ENCODE measurements at regions not wholly inside any gene's neighbourhood (a gene's known extent, or its start where the extent isn't known, plus 50 kb on each side); places are given as distances from the start of the nearest gene placed in this dataset.

- no peak for TF ChIP-seq GATA2 (IDR thresholded peaks at IDR 0.05; ENCODE audit: low read depth, low read length)
These were observed 65.1 kb upstream of the TMEM17 start for GRCh38 chr2:62570861-62571698.

- TF ChIP-seq GATA3 (IDR thresholded peaks at IDR 0.05; ENCODE audit: low read depth, low read length) = no peak
- TF ChIP-seq GATA2 (IDR thresholded peaks at IDR 0.05; ENCODE audit: low read depth, low read length) = no peak
These were observed 64.2 kb upstream of the TMEM17 start for GRCh38 chr2:62569907-62570841.

- TF ChIP-seq GATA2 (IDR thresholded peaks at IDR 0.05; ENCODE audit: low read depth, low read length) (no peak), GATA3 (IDR thresholded peaks at IDR 0.05; ENCODE audit: low read depth, low read length) (no peak)
These were observed 63.2 kb upstream of the TMEM17 start for GRCh38 chr2:62568983-62569837.

GRCh38 chr2:62568074-62568473 lies 62.1 kb upstream of the TMEM17 start:
- TF ChIP-seq GATA3 (IDR thresholded peaks at IDR 0.05; ENCODE audit: low read depth, low read length) = no peak
- TF ChIP-seq GATA2 (IDR thresholded peaks at IDR 0.05; ENCODE audit: low read depth, low read length) = no peak

- TF ChIP-seq GATA2 (IDR thresholded peaks at IDR 0.05; ENCODE audit: low read depth, low read length) (no peak), GATA3 (IDR thresholded peaks at IDR 0.05; ENCODE audit: low read depth, low read length) (no peak)
These were observed 61.7 kb upstream of the TMEM17 start for GRCh38 chr2:62567669-62568068.

- TF ChIP-seq GATA3 (IDR thresholded peaks at IDR 0.05; ENCODE audit: low read depth, low read length) = no peak
- TF ChIP-seq GATA2 (IDR thresholded peaks at IDR 0.05; ENCODE audit: low read depth, low read length) = no peak
These were observed 60.9 kb upstream of the TMEM17 start for GRCh38 chr2:62566847-62567246.

GRCh38 chr2:62565309-62565908 lies 59.4 kb upstream of the TMEM17 start:
- TF ChIP-seq GATA3 (IDR thresholded peaks at IDR 0.05; ENCODE audit: low read depth, low read length) (no peak), GATA2 (IDR thresholded peaks at IDR 0.05; ENCODE audit: low read depth, low read length) (no peak)

GRCh38 chr2:62564380-62565137 lies 58.6 kb upstream of the TMEM17 start:
- no peak for TF ChIP-seq GATA2 (IDR thresholded peaks at IDR 0.05; ENCODE audit: low read depth, low read length)
- TF ChIP-seq GATA3 (IDR thresholded peaks at IDR 0.05; ENCODE audit: low read depth, low read length) = no peak

GRCh38 chr2:62561586-62561985 lies 55.6 kb upstream of the TMEM17 start:
- TF ChIP-seq GATA2 (IDR thresholded peaks at IDR 0.05; ENCODE audit: low read depth, low read length) (no peak), GATA3 (IDR thresholded peaks at IDR 0.05; ENCODE audit: low read depth, low read length) (no peak)

GRCh38 chr2:62559582-62559981 lies 53.6 kb upstream of the TMEM17 start:
- no peak for TF ChIP-seq GATA3 (IDR thresholded peaks at IDR 0.05; ENCODE audit: low read depth, low read length)
- TF ChIP-seq GATA2 (IDR thresholded peaks at IDR 0.05; ENCODE audit: low read depth, low read length) = no peak

- no peak for TF ChIP-seq GATA3 (IDR thresholded peaks at IDR 0.05; ENCODE audit: low read depth, low read length)
- no peak for TF ChIP-seq GATA2 (IDR thresholded peaks at IDR 0.05; ENCODE audit: low read depth, low read length)
These were observed 52.7 kb upstream of the TMEM17 start for GRCh38 chr2:62558743-62559142.

- TF ChIP-seq GATA3 (IDR thresholded peaks at IDR 0.05; ENCODE audit: low read depth, low read length) = no peak
- TF ChIP-seq GATA2 (IDR thresholded peaks at IDR 0.05; ENCODE audit: low read depth, low read length) = no peak
These were observed 50.1 kb upstream of the TMEM17 start for GRCh38 chr2:62556086-62556485.
